Inflammatory macrophage treated with lipopolysaccharide for 1 hour (primary cell): ENCODE measurements at regions not wholly inside any gene's neighbourhood (a gene's known extent, or its start where the extent isn't known, plus 50 kb on each side); places are given as distances from the start of the nearest gene placed in this dataset.
"Not testable (repeated sequence)": the region's sequence is repeated elsewhere in the genome, so short reads cannot be mapped to it uniquely, and the experiment has no call there.

Source experiments
- DNase-seq, 2 donors: peaks; one replicate each; pipeline ENCODE4 v3.0.0-alpha.2; 2020 to 2022

DNA sequence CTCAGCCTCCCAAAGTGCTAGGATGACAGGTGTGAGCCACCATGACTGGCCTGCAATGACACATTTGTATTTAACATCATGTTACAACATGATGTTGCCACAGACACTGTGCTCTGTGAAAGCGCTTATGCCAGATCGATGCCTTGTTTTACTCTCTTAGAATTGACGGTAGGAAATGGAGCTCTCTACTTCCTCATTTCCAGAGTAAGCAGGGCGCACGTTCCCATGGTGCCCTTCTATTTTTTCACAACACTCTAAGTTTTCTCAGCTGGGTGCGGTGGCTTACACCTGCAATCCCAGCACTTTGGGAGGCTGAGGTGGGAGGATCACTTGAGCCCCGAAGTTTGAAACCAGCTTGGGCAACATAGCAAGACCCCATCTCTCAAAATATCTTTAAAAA is 60.7 kb upstream of the DHRSX start:
- peak in 1 of 2 donors; percentile 1 for DNase-seq

- DNase-seq: no peak
Observed at GRCh38 chrX:2559124-2559523, 58.3 kb upstream of the DHRSX start.

GRCh38 chrX:2554891-2555290 is 54.1 kb upstream of the DHRSX start:
- DNase-seq: no peak

- DNase-seq: not testable (repeated sequence)
Observed at GRCh38 chrX:2554066-2554465, 53.3 kb upstream of the DHRSX start.

GRCh38 chrX:2552621-2553201 is 51.9 kb upstream of the DHRSX start:
- DNase-seq: no peak

DNA sequence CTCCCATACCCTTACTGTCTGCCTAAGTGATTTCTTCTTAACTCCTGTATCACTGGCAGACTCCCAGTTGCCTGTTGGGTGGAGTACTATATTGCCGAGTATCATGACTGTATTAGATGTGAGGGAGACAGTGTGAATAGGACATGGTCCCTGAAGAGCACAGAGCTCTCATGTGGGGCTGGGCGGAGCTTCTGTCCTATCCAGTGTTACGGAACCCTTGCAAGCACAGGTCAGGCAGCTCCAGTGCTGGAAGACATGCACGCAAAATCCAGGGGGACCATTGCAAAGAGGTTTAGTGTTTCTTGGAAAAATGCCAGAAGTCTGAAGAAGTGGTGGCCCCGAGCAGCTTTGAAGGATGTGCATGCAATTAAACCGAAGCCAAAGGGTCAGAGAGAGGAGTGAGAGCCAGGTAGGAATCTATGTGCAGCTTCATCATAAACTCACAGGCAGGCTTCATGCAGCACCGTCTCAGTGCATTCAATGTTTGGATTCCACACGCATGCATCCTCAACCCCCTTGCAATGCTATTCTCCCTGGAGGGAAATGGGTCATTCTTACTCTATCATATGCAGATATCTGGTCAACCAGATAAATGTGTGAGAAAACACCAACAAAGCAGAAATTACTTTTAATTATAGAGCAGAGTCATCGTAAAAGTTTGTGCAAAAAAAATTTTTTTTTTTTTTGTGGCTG is 49.7 kb upstream of the DHRSX start:
- DNase-seq: no peak
